ENCODE measurements at regions not wholly inside any gene's neighbourhood (a gene's known extent, or its start where the extent isn't known, plus 50 kb on each side); places are given as distances from the start of the nearest gene placed in this dataset.
A peak's percentile ranks its signal among the peaks of the same experiment; 100 is the strongest.
"Not testable (repeated sequence)": the region's sequence is repeated elsewhere in the genome, so short reads cannot be mapped to it uniquely, and the experiment has no call there.

- no peak overlapping the region for H3K4me3 Mint-ChIP-seq
- H3K36me3 Mint-ChIP-seq (ENCODE audit: low read depth): no peaks in the 10 kb centered on the region
Observed at GRCh38 chr1:181981821-181982220, 79.7 kb downstream of the ZNF648 start.

GRCh38 chr1:181972256-181972655, 89.3 kb downstream of the ZNF648 start:
- Mint-ChIP-seq H3K27me3 (ENCODE audit: low read depth) (peaks cover 3% of the 10 kb centered on the region), H3K4me1 (ENCODE audit: low read depth) (no peaks in the 10 kb centered on the region), H3K36me3 (ENCODE audit: low read depth) (no peaks in the 10 kb centered on the region), H3K9me3 (no peaks in the 10 kb centered on the region), H3K27ac (no peak overlapping the region), H3K4me3 (no peak overlapping the region)
- DNase-seq (ENCODE audit: low spot score): no peak

More at GRCh38 chr1:181981821-181982220, 79.7 kb downstream of the ZNF648 start:
- Mint-ChIP-seq H3K9me3 (no peaks in the 10 kb centered on the region), H3K4me1 (ENCODE audit: low read depth) (no peaks in the 10 kb centered on the region), H3K27me3 (ENCODE audit: low read depth) (peaks cover 25% of the 10 kb centered on the region), H3K27ac (no peak overlapping the region)
- DNase-seq (ENCODE audit: low spot score): no peak

GRCh38 chr1:181971424-181971823, 90.1 kb downstream of the ZNF648 start:
- H3K4me3 Mint-ChIP-seq: no peak overlapping the region
- H3K9me3 Mint-ChIP-seq: no peaks in the 10 kb centered on the region
- no peaks in the 10 kb centered on the region for H3K36me3 Mint-ChIP-seq (ENCODE audit: low read depth)
- DNase-seq (ENCODE audit: low spot score): no peak
- no peaks in the 10 kb centered on the region for H3K4me1 Mint-ChIP-seq (ENCODE audit: low read depth)
- H3K27ac Mint-ChIP-seq: no peak overlapping the region
- H3K27me3 Mint-ChIP-seq (ENCODE audit: low read depth): peaks cover 3% of the 10 kb centered on the region

GRCh38 chr1:181969902-181970301, 91.6 kb downstream of the ZNF648 start:
- no peak overlapping the region for H3K27ac Mint-ChIP-seq
- no peaks in the 10 kb centered on the region for H3K9me3 Mint-ChIP-seq
- DNase-seq (ENCODE audit: low spot score): no peak
- H3K27me3 Mint-ChIP-seq (ENCODE audit: low read depth): peaks cover 3% of the 10 kb centered on the region
- no peaks in the 10 kb centered on the region for H3K36me3 Mint-ChIP-seq (ENCODE audit: low read depth)
- no peaks in the 10 kb centered on the region for H3K4me1 Mint-ChIP-seq (ENCODE audit: low read depth)
- H3K4me3 Mint-ChIP-seq: no peak overlapping the region

- not testable (repeated sequence) for H3K36me3 Mint-ChIP-seq (ENCODE audit: low read depth); H3K27me3 Mint-ChIP-seq (ENCODE audit: low read depth); H3K27ac Mint-ChIP-seq; H3K4me1 Mint-ChIP-seq (ENCODE audit: low read depth); DNase-seq (ENCODE audit: low spot score); H3K4me3 Mint-ChIP-seq
- peaks cover 13% of the 10 kb centered on the region for H3K9me3 Mint-ChIP-seq
Observed at GRCh38 chr1:181954696-181955095, 106.8 kb downstream of the ZNF648 start.

GRCh38 chr1:181954178-181954577, 107.3 kb downstream of the ZNF648 start:
- DNase-seq (ENCODE audit: low spot score); H3K4me1 Mint-ChIP-seq (ENCODE audit: low read depth); H3K9me3 Mint-ChIP-seq; H3K27me3 Mint-ChIP-seq (ENCODE audit: low read depth); H3K27ac Mint-ChIP-seq; H3K4me3 Mint-ChIP-seq; H3K36me3 Mint-ChIP-seq (ENCODE audit: low read depth): not testable (repeated sequence)

GRCh38 chr1:181953596-181953995, 107.9 kb downstream of the ZNF648 start:
- DNase-seq (ENCODE audit: low spot score): no peak
- H3K27ac Mint-ChIP-seq: no peak overlapping the region
- H3K9me3 Mint-ChIP-seq: peaks cover 3% of the 10 kb centered on the region
- no peak overlapping the region for H3K4me3 Mint-ChIP-seq
- H3K27me3 Mint-ChIP-seq (ENCODE audit: low read depth): peaks cover 5% of the 10 kb centered on the region
- H3K4me1 Mint-ChIP-seq (ENCODE audit: low read depth): no peaks in the 10 kb centered on the region
- H3K36me3 Mint-ChIP-seq (ENCODE audit: low read depth): no peaks in the 10 kb centered on the region

GRCh38 chr1:181951213-181951612, 110.3 kb downstream of the ZNF648 start:
- peaks cover 8% of the 10 kb centered on the region for H3K27me3 Mint-ChIP-seq (ENCODE audit: low read depth)
- no peak overlapping the region for H3K27ac Mint-ChIP-seq
- H3K4me3 Mint-ChIP-seq: no peak overlapping the region
- no peak for DNase-seq (ENCODE audit: low spot score)
- H3K9me3 Mint-ChIP-seq: peaks cover 5% of the 10 kb centered on the region
- no peaks in the 10 kb centered on the region for H3K36me3 Mint-ChIP-seq (ENCODE audit: low read depth)
- H3K4me1 Mint-ChIP-seq (ENCODE audit: low read depth): no peaks in the 10 kb centered on the region

GRCh38 chr1:181949500-181949899, 112.0 kb downstream of the ZNF648 start:
- Mint-ChIP-seq H3K27me3 (ENCODE audit: low read depth) (peaks cover 14% of the 10 kb centered on the region), H3K9me3 (peaks cover 5% of the 10 kb centered on the region), H3K36me3 (ENCODE audit: low read depth) (no peaks in the 10 kb centered on the region), H3K4me3 (no peak overlapping the region), H3K27ac (no peak overlapping the region), H3K4me1 (ENCODE audit: low read depth) (no peaks in the 10 kb centered on the region)
- DNase-seq (ENCODE audit: low spot score): no peak

GRCh38 chr1:181948372-181948771, 113.1 kb downstream of the ZNF648 start:
- H3K4me1 Mint-ChIP-seq (ENCODE audit: low read depth): no peaks in the 10 kb centered on the region
- H3K36me3 Mint-ChIP-seq (ENCODE audit: low read depth): no peaks in the 10 kb centered on the region
- peaks cover 18% of the 10 kb centered on the region for H3K27me3 Mint-ChIP-seq (ENCODE audit: low read depth)
- H3K27ac Mint-ChIP-seq: no peak overlapping the region
- peaks cover 5% of the 10 kb centered on the region for H3K9me3 Mint-ChIP-seq
- DNase-seq (ENCODE audit: low spot score): no peak
- H3K4me3 Mint-ChIP-seq: no peak overlapping the region

- peaks cover 24% of the 10 kb centered on the region for H3K27me3 Mint-ChIP-seq (ENCODE audit: low read depth)
- no peak overlapping the region for H3K27ac Mint-ChIP-seq
- no peak for DNase-seq (ENCODE audit: low spot score)
- peaks cover 5% of the 10 kb centered on the region for H3K9me3 Mint-ChIP-seq
- no peaks in the 10 kb centered on the region for H3K36me3 Mint-ChIP-seq (ENCODE audit: low read depth)
- no peaks in the 10 kb centered on the region for H3K4me1 Mint-ChIP-seq (ENCODE audit: low read depth)
- H3K4me3 Mint-ChIP-seq: no peak overlapping the region
Observed at GRCh38 chr1:181947441-181947840, 114.1 kb downstream of the ZNF648 start.

- H3K36me3 Mint-ChIP-seq (ENCODE audit: low read depth): no peaks in the 10 kb centered on the region
- peak; percentile 24 for DNase-seq (ENCODE audit: low spot score)
- peaks cover 4% of the 10 kb centered on the region for H3K27me3 Mint-ChIP-seq (ENCODE audit: low read depth)
- no peaks in the 10 kb centered on the region for H3K9me3 Mint-ChIP-seq
- H3K27ac Mint-ChIP-seq: no peak overlapping the region
- H3K4me3 Mint-ChIP-seq: no peak overlapping the region
- peaks cover 1% of the 10 kb centered on the region for H3K4me1 Mint-ChIP-seq (ENCODE audit: low read depth)
Observed at GRCh38 chr1:181936768-181937581, 124.5 kb downstream of the ZNF648 start.

GRCh38 chr1:181936269-181936668, 125.2 kb downstream of the ZNF648 start:
- Mint-ChIP-seq H3K27me3 (ENCODE audit: low read depth) (peaks cover 6% of the 10 kb centered on the region), H3K9me3 (no peaks in the 10 kb centered on the region), H3K4me1 (ENCODE audit: low read depth) (peaks cover 1% of the 10 kb centered on the region), H3K36me3 (ENCODE audit: low read depth) (no peaks in the 10 kb centered on the region), H3K4me3 (no peak overlapping the region), H3K27ac (no peak overlapping the region)
- DNase-seq (ENCODE audit: low spot score): peak; percentile 16

- no peak for DNase-seq (ENCODE audit: low spot score)
- H3K27ac Mint-ChIP-seq: no peak overlapping the region
- no peak overlapping the region for H3K4me3 Mint-ChIP-seq
- no peaks in the 10 kb centered on the region for H3K9me3 Mint-ChIP-seq
- H3K27me3 Mint-ChIP-seq (ENCODE audit: low read depth): peaks cover 8% of the 10 kb centered on the region
- H3K4me1 Mint-ChIP-seq (ENCODE audit: low read depth): no peaks in the 10 kb centered on the region
- H3K36me3 Mint-ChIP-seq (ENCODE audit: low read depth): no peaks in the 10 kb centered on the region
Observed at GRCh38 chr1:181931873-181932272, 129.6 kb downstream of the ZNF648 start.

- Mint-ChIP-seq H3K27me3 (ENCODE audit: low read depth) (peaks cover 8% of the 10 kb centered on the region), H3K9me3 (no peaks in the 10 kb centered on the region), H3K4me3 (no peak overlapping the region), H3K4me1 (ENCODE audit: low read depth) (no peaks in the 10 kb centered on the region), H3K27ac (no peak overlapping the region), H3K36me3 (ENCODE audit: low read depth) (no peaks in the 10 kb centered on the region)
- no peak for DNase-seq (ENCODE audit: low spot score)
Observed at GRCh38 chr1:181930187-181930586, 131.3 kb downstream of the ZNF648 start.
